ENCODE measurements at regions not wholly inside any gene's neighbourhood (a gene's known extent, or its start where the extent isn't known, plus 50 kb on each side); places are given as distances from the start of the nearest gene placed in this dataset.
A peak's percentile ranks its signal among the peaks of the same experiment; 100 is the strongest.

DNA sequence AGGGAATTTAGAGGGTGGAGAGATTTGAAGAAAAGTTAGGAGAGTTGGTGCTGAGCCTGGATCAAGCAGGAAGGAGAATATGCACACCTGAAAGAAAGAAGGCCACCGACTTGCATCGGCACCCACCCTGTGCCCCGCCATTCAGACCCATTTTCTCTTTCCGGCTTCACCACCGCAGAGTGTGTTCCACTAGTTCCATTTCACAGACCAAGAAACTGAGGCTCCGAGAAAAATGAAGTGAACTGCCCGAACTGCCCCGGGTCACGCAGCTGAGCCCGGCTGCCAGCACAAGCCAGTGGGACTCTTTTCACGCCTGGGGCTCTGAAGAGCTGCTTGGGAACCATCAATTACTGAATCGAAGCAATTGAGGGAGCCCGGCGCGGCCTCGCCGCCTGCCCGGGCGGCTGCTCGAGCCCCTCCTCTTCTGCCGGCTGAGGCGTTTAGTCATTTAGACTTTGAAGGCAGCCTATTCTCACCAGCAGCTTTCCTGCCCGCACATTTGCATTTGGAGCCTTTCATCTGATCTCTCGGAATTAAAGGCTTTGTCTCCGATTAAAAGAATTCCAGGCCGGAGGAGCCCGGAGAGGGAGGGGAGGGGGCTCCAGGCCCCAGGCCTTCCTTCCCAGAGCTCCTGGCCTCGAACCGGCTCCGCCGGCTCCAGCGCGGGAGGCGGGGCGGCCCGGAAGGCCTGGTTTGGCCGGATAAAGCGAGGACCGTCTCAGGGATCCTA lies 140.2 kb upstream of the PJA1 start:
- DNase-seq = no peak

DNA sequence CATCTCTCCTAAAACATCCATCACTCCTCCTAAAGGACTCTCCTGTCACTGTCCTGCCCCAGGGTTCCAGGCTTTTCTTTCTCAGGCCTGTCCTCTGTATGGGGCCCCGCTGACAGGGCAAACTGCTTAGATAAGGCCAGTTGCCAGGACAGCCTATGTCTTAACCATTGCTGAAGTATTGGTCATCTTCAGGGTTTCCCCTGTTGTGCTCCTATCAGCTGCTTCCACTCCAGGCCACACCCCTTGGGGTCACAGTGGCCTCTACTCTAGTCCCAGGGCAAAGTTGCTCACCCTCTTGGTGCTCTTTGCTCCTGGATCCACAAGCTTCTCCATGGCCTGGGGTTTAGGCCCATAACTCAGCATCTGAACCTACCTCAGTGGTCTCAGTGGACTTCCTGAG lies 138.0 kb upstream of the PJA1 start:
- DNase-seq = no peak

DNA sequence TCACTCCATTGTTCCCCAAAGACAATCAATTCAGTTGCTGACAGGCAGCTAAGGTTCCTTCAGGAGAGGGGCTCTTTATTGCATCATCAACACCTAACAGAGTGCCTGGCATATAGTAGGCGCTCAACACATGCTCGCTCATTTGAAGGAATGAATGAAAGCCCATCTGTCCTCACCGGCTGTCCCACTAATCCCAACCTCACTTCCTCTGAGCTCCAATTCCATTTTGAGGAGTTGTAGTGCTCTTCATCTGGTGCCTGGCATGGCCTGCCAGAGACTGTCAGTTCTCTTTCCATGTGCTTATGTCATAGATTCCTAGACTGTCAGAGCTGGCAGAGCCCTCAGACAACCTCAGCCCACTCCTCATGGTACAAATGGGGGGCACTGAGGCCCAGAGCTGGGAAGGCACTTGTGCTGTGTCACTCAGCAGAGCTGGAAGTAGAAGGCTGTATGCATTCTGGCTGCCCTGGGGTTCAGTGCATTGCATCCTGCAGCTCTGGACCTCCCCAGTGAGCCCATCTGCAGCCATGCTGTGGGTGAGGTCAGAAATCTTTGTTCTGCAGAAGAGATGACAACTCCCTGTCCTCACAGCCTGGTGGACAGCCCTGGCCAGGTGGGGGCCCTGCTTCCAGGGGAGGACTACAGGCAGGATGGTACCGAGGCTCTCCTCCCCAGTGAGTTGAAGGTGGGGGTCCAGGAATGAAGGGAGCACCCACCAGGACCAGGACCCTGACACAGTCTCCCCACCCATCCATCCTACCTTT lies 134.9 kb upstream of the PJA1 start:
- no peak for DNase-seq

DNA sequence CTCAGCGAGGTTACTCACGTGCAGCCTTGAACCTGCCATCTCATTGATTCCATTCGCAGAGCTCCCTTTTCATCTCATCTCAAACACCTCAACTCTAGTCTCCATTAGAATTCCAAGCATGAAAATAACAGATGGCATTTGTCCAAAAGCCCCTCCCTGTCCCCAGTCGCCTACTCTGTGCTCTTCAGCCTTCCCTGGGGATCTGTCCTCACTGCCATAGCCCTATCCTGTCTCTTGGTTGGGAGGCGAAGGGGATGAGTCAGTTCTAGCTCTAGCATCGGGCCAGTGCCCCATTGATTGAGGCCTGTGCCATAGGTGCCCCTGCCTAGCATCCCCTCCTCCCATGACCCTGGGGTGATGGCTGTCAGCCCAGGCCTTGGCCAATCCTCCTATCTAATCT lies 134.0 kb upstream of the PJA1 start:
- DNase-seq = no peak

- peak; percentile 37 for DNase-seq
These were observed 133.3 kb upstream of the PJA1 start for GRCh38 chrX:69298466-69299140.

DNA sequence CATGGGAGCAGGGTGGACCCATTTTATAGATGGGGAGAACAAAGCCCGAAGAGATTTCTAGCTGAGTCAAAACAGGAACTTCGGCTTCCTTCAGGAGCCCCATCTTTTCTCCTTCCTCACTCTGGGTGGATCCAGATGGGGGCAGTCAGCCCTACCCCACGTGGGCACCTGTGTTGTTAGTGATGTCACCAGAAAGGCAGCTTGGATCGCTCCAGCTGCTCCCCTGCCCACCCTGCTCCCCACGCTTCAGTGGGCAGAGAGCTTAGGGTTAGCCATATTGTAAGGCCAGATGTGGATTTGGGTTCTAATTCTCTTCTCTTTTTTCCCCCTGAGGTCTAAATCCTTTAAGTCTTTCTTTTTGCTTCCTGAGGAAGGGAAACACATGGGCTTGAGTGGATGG lies 132.3 kb upstream of the PJA1 start:
- no peak for DNase-seq

DNA sequence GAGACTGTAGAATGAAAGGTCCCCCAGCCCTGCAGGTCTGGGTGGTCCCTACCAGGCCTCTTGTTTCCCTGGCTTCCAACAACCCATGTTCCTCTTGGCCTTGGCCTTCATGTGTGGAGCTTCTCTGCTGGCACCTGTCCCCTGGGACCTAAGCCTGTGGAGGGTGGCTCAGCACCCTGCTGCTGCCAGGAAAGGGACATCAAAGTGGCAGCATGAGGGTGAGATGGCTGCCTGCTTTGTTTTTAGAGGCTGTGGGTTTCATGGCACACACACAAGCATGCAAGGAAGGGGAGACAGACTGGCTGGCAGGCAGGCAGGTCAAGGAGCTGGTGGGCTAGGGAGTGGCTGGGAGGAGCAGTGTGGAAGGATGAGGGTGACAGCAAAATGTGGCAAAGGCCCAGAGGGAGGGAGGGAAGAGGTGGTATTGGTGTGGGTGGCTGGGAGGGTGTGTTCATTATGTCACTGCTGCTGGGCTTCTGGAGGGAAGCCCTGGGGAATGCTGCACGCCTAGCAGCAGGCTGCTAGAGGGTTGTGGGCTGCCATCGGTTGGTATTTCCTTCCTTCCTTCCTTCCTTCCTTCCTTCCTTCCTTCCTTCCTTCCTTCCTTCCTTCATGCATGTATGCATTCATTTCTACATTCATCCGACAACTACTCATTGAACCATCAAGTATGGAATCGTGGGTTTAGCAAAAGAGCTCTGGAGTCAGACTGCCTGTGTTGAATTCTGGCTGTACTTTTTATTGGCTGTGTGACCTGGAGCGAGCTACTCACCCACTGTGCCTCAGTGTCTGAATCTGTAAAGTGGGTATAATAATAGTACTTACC lies 128.7 kb upstream of the PJA1 start:
- DNase-seq = no peak

DNA sequence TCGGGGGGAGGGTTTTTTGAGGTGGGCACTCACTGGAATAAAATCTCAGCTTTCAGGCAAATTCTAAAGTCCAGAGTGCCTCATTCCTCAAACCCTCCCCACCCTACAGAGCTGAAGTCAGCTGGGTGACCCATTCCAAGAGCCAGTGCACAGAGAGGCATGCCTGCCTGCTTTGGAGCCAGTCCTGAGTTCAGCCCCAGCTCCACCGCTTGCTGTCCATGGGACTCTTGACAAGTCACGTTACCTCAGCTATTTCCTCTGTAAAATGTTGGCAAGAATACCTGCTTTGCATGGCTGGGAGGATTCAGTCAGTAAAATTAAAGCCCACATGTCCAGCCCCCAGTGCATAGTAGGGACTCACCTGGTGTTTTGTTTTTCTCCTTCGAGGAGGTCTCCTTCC lies 125.9 kb upstream of the PJA1 start:
- DNase-seq = no peak

- no peak for DNase-seq
These were observed 125.0 kb upstream of the PJA1 start for GRCh38 chrX:69290292-69290691.

DNA sequence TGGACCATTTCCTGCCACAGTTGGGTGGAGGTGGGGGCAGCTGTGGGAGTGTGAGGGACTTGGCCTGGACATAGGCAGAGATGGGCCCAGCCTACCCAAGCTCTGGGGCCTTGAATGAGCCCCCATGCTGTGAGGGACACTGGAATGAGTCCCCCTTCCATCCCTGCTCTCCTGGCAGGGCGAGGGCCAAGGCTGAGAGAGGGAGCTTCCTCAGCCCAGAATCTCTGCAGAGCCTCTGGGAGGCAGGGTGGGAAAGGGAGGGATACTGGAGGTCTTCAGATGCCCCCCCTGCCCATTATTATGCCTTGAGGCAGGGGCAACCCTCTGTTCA lies 124.5 kb upstream of the PJA1 start:
- no peak for DNase-seq

- DNase-seq = no peak
These were observed 124.0 kb upstream of the PJA1 start for GRCh38 chrX:69289046-69289792.

- no peak for DNase-seq
These were observed 121.8 kb upstream of the PJA1 start for GRCh38 chrX:69287095-69287494.

- no peak for DNase-seq
These were observed 121.3 kb upstream of the PJA1 start for GRCh38 chrX:69286565-69286906.

GRCh38 chrX:69285881-69286564 lies 120.8 kb upstream of the PJA1 start:
- peak; percentile 51 for DNase-seq

DNA sequence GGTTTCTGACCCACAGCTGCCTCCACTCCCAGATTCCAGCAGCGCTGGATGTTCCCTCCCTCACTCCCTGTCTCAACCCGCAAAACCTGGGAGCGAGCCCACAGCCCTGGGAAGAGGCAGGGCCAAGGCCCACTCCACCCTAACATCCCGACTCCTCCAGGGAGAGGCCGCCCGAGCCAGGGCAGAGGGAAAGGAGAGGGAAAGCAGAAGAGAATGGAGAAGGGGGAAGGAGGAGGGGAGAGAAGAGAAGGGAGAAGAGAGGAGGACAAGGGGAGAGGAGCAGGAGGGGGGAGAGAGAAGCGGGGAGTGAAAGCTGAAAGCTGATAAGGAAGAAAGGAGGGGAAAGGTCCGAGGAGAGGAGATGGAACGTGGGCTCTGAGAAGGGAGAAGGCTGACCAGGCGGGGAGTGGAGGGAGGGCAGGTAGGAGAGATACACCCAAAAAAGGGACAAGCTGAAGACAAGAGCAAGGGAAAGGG lies 120.2 kb upstream of the PJA1 start:
- DNase-seq = peak; percentile 36

DNA sequence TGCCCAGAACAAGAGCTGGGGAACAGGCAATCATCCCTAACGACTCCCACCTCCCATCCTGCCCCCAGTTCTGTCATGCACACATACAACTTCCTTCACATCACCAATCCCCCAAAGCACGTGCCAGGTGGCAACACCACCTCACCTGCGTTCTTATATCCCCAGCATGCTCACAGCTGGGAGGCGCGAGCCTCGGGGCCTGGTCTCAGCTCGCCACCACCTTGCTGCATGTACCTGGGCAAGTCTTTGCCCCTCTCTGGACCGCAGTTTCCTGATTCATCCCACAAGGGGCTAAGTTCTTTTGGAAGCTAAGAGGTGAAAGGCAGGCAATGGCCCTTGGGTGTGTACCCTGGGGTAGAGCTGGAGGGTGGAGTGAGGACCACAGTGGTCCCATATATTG lies 119.2 kb upstream of the PJA1 start:
- no peak for DNase-seq

DNA sequence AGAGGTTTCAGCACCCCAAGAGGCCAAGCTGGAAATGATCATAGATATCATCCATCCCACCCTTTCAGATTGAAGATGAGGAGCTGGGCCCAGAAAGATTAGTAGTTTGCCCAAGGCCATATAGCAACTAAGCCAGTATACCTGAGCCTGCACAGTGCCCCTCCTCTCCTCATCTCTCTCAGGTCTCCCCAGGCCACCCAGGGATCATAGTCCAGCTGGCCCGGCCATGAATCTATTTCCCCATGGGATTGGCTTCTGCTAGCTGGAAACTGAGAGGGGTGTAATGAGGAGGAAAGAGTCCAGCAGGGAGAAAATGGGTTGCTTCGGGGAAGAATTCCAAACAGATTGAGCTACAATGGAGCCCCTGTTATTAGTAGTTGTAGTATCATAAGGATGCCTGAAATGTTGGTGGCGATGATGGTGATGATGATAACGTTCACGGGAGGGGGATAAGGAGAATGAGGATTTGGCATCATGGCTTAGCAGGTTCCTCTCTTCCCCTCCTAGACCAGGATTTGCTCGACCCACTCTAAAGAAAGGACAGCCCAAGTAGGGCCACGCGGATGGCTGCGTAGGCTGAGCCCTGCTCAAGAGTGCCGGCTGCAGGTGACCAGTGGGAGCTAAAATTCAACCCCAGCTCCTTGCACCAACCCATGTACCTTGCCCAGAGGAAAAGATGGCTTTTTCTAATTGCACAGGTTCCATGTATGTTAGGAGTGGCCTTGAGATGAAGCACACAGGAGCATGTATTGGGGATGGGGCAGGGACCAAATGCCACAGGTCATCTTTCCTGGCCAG lies 117.8 kb upstream of the PJA1 start:
- no peak for DNase-seq

GRCh38 chrX:69280933-69281332 lies 115.7 kb upstream of the PJA1 start:
- no peak for DNase-seq

GRCh38 chrX:69279234-69279633 lies 114.0 kb upstream of the PJA1 start:
- DNase-seq = no peak

GRCh38 chrX:69278031-69278687 lies 112.9 kb upstream of the PJA1 start:
- no peak for DNase-seq

Data from fibroblast of skin of scalp (primary cell).